22Rv1 (cell line): ENCODE measurements at regions not wholly inside any gene's neighbourhood (a gene's known extent, or its start where the extent isn't known, plus 50 kb on each side); places are given as distances from the start of the nearest gene placed in this dataset.

Source experiments
- H3K27ac ChIP-seq: fragments of 450-650 bp; 2 replicates; pipeline ENCODE4 v1.5.1; 2017
- CTCF ChIP-seq: fragments of 450-650 bp; IDR thresholded peaks from 2 replicates; pipeline ENCODE4 v1.5.1; 2017; ENCODE audit warnings: mild to moderate bottlenecking
- ZFX ChIP-seq: fragments of 450-650 bp; IDR thresholded peaks from 2 replicates; pipeline ENCODE4 v1.6.1; 2017; ENCODE audit warnings: antibody characterized with exemption, borderline replicate concordance

- TF ChIP-seq ZFX (no peak), CTCF (no peak)
- H3K27ac ChIP-seq: no peak overlapping the region
Measured at GRCh38 chr11:26021017-26021416, 310.9 kb upstream of the ANO3 start.

GRCh38 chr11:26023057-26023456, 308.9 kb upstream of the ANO3 start:
- TF ChIP-seq ZFX: no peak
- no peak for TF ChIP-seq CTCF
- no peak overlapping the region for H3K27ac ChIP-seq

GRCh38 chr11:26025676-26026075, 306.3 kb upstream of the ANO3 start:
- no peak overlapping the region for H3K27ac ChIP-seq
- TF ChIP-seq ZFX (no peak), CTCF (no peak)

- H3K27ac ChIP-seq: no peak overlapping the region
Measured at GRCh38 chr11:26026078-26026477, 305.9 kb upstream of the ANO3 start.

GRCh38 chr11:26027887-26028286, 304.0 kb upstream of the ANO3 start:
- H3K27ac ChIP-seq: no peak overlapping the region
- TF ChIP-seq ZFX: no peak
- TF ChIP-seq CTCF: no peak

More at GRCh38 chr11:26026078-26026477, 305.9 kb upstream of the ANO3 start:
- TF ChIP-seq ZFX (no peak), CTCF (no peak)

- H3K27ac ChIP-seq: no peak overlapping the region
- TF ChIP-seq CTCF (no peak), ZFX (no peak)
Measured at GRCh38 chr11:26028393-26028911, 303.5 kb upstream of the ANO3 start.

GRCh38 chr11:26030399-26030798, 301.5 kb upstream of the ANO3 start:
- TF ChIP-seq ZFX (no peak), CTCF (no peak)
- H3K27ac ChIP-seq: no peak overlapping the region
